GM10248 (cell line): ENCODE measurements at regions not wholly inside any gene's neighbourhood (a gene's known extent, or its start where the extent isn't known, plus 50 kb on each side); places are given as distances from the start of the nearest gene placed in this dataset.
"Not testable (repeated sequence)": the region's sequence is repeated elsewhere in the genome, so short reads cannot be mapped to it uniquely, and the experiment has no call there.

Experiments
- CTCF ChIA-PET: fragments of 300-600 bp; sonication (Branson Sonifier 250); formaldehyde crosslinking; extraction: SDS; loops from one replicate; lab custom pipeline; 2021; ENCODE audit warnings: antibody characterized with exemption; lab: Yijun Ruan, JAX
- POLR2A ChIA-PET: fragments of 350-650 bp; sonication (Branson Sonifier 250); formaldehyde crosslinking; extraction: SDS; loops from one replicate; lab custom pipeline; 2020; ENCODE audit warnings: antibody characterized with exemption; lab: Yijun Ruan, JAX
- DNase-seq: peaks from one replicate; pipeline ENCODE4 v3.0.0; 2012; ENCODE audit errors: extremely low spot score
- TF ChIP-seq, protein P1 (sequence below): IDR thresholded peaks from 2 replicates; pipeline ENCODE4 v1.5.1; 2012; ENCODE audit warnings: mild to moderate bottlenecking, low read depth; ENCODE audit errors: extremely low read depth, missing control alignments, control extremely low read depth

DNA sequence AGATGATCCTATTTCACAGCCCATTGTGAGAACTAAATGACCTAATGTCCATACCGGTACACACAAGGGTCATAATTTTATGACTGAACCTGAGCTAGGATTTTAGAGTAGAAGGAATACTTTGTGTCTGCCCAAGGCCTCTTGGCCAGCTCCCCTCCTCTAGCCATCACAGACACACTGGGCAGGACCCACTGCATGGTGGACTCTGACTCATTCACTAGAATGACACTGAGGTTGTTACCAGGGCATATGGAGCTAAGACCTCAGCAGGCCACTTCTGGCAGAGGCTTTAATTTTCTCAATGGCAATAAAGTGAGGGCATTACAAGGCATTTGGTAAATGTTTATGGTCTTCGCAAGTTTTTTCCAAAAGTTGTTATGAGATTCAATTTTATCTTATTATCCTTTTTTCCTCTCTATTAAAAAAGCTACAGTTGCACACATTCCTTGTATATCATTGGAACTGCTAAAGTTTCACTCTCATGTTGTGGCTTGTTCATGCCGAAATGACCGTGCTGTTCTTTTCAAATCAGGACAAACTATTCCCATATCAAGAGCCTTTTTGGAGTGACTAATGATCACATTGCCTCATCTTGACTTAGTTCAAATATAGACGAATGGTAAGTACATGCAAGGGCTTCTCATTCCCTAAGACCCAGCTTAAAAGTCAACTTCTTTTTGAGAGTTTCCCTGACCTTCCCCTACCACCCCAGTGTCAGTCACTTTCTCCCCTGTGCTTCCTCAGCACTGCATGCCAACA, 595.7 kb downstream of the ACTL7B start:
- ChIA-PET CTCF (interaction anchor here (1.5 to 4.2 kb wide), 2 partner anchors 9 to 13 kb away, joined by 3 to 16 read pairs; no protein-coding TSS in a partner anchor), POLR2A (no interaction called here)
- no peak for DNase-seq
- TF ChIP-seq, protein P1, sequence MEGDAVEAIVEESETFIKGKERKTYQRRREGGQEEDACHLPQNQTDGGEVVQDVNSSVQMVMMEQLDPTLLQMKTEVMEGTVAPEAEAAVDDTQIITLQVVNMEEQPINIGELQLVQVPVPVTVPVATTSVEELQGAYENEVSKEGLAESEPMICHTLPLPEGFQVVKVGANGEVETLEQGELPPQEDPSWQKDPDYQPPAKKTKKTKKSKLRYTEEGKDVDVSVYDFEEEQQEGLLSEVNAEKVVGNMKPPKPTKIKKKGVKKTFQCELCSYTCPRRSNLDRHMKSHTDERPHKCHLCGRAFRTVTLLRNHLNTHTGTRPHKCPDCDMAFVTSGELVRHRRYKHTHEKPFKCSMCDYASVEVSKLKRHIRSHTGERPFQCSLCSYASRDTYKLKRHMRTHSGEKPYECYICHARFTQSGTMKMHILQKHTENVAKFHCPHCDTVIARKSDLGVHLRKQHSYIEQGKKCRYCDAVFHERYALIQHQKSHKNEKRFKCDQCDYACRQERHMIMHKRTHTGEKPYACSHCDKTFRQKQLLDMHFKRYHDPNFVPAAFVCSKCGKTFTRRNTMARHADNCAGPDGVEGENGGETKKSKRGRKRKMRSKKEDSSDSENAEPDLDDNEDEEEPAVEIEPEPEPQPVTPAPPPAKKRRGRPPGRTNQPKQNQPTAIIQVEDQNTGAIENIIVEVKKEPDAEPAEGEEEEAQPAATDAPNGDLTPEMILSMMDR: no peak

DNA sequence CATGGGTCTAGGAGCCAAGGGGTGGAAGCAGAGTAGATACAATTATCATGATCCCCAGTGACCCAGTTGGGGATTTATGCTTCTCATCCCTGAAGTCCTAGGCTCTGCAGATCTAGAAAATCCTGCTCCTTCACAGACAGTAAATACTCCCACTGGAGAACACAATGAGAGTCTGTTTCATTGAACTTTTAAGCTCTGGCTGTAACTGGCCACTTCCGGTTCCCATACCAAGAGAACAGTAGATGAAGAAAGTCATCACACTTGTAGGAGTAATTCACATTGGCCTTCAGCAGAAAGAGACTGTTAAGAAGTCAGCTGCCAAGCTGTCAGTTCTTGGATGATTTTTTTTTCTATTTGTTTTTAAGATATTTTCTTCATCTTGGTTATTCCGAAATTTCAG, 597.1 kb downstream of the ACTL7B start:
- TF ChIP-seq, protein P1: no peak
- ChIA-PET CTCF (interaction anchor here (1.5 kb wide), 1 partner anchor 10 kb away, joined by 3 read pairs; no protein-coding TSS in a partner anchor), POLR2A (no interaction called here)
- no peak for DNase-seq

DNA sequence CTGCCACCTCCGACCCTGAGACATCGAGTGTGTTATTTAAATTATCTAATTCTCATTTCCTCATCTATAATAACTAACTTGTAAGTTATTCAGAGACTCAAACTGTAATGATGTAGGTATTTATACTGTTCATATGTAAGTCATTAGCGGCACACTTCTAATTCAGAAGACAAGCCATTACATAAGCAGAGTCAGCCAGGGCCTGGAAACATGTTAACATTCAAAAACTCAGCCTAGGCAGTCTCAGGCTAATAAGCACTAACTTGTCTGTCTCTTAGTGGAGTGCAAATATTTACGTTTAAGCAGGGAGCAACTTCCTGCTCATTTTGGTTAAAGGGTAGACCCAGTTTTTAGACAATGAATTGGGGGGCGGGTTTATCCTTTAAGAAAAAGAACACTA, 598.4 kb downstream of the ACTL7B start:
- TF ChIP-seq, protein P1: no peak
- ChIA-PET CTCF (no interaction called here), POLR2A (no interaction called here)
- DNase-seq: no peak

DNA sequence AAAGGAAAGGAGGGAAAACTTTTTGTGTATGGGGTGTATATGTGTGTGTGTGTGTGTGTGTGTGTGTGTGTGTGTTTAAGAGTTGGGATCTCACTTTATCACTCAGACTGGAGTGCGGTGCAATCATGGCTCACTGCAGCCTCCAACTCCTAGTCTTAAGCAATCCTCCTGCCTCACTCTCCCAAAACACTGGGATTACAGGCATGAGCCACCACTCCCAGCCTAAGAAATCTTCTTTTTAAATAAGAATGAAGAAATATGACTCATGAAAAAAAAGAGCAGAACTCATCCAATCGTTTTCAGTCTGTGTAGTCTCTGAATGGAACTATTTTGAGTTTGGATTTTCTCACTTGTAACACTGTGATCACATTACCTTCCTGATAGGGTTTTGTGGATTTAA, 601.5 kb downstream of the ACTL7B start:
- TF ChIP-seq, protein P1: no peak
- ChIA-PET CTCF (no interaction called here), POLR2A (no interaction called here)
- DNase-seq: no peak

DNA sequence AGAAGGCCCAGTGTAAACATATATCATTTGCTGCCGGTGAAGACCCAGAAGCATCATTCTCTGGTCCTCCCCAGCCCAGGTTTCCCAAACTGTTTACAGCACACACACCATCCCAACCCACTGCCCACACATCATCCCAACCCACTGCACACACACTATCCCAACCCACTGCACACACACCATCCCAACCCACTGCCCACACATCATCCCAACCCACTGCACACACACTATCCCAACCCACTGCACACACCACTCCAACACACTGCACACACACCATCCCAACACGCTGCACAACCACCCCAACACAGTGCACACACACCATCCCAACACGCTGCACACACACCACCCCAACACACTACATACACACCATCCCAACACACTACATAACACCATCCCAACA, 608.4 kb downstream of the ACTL7B start:
- DNase-seq, CTCF ChIA-PET: not testable (repeated sequence)

DNA sequence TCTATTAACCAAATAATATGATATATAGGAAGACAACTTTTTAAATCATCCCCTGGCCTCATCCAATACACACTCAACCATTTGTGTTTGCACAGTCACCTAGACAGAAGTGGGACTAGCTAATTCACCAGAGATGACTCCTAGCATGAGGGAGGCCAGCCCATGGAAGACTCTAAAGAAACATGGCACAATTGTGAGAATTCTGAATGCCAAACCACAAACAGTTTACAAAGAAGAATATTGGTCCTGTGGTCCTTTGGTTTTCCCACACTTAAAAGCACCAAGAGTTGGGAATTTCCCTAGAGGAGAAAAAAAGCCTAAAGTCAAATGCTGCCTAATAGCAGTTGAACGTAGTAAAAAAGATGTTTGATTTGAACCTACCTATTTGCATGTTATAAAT, 609.9 kb downstream of the ACTL7B start:
- POLR2A ChIA-PET: no interaction called here
- no peak for DNase-seq
- CTCF ChIA-PET: no interaction called here
- TF ChIP-seq, protein P1: no peak

More for the DNA sequence above, 608.4 kb downstream of the ACTL7B start:
- POLR2A ChIA-PET: not testable (repeated sequence)

DNA sequence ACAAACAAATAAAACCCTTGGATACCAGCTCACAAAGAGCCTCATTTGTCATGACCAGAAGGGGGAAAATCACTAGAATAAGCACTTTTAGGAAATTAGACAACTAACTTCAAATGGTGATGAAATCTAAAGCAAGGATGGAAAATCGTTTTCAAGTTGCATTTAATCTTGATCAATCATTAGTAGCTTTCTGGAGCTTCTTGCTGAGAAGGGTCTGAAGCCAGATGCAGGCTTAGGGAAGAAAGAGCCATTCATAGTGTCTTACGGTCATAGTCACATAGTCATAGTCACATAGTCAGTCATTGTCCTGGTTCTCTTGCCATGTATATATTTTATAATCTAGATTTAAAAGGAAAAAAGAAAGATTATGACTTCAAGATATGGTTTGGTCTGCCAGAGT, 610.5 kb downstream of the ACTL7B start:
- POLR2A ChIA-PET: no interaction called here
- TF ChIP-seq, protein P1: no peak
- DNase-seq: no peak
- CTCF ChIA-PET: no interaction called here
